HG03442 (cell line): ENCODE measurements at regions not wholly inside any gene's neighbourhood (a gene's known extent, or its start where the extent isn't known, plus 50 kb on each side); places are given as distances from the start of the nearest gene placed in this dataset.

Experiments used
- ATAC-seq: cut with Tn5 transposase; IDR thresholded peaks from one replicate; pipeline ENCODE4 v1.9.1; 2021; ENCODE audit warnings: mild to moderate bottlenecking, moderate library complexity; ENCODE audit not compliant: unreplicated experiment

GRCh38 chr11:114857281-114857680 is 179.0 kb downstream of the NXPE2 start:
- no peak for ATAC-seq

DNA sequence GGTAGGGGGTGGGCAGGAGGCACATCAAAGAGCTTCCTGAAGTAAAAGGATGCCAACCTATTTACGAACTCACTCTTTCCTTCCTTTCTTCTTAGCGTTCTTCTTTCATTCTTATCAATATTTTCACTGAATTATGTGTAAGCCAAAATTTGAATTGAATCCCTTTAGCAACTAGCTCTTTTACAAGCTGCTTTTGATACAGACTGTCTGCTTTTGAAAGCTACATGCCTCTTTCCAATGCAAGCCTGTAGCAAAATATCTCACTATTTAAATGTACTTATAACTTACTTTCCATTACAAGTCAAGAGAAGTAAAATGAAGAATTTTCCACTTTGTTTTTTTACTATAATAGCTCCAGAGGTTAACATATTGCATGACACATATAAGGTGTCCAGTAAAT is 186.6 kb downstream of the NXPE2 start:
- no peak for ATAC-seq

- no peak for ATAC-seq
Measured at GRCh38 chr11:114876234-114876633, 197.9 kb downstream of the NXPE2 start.

DNA sequence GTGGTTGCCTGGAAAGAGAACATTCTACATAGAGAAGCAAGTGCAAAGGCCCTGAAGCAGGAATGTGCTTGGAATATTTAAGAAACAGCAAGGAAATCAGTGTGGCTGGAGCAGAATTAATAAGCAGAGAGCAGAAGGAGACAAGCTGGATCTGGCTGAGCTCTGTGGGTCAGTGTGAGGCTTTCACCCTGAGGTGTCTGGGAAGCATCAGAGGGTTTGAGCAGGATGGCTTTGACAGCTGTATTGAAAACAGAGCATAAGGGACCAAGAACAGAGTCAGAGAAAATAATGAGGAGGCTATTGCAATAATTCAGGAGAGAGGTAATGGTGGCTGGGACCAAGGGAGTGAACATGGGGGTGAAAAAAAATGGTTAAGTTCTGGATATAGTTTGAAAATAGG is 199.6 kb downstream of the NXPE2 start:
- ATAC-seq, result no peak

GRCh38 chr11:114880442-114880841 is 202.1 kb downstream of the NXPE2 start:
- ATAC-seq, result no peak

DNA sequence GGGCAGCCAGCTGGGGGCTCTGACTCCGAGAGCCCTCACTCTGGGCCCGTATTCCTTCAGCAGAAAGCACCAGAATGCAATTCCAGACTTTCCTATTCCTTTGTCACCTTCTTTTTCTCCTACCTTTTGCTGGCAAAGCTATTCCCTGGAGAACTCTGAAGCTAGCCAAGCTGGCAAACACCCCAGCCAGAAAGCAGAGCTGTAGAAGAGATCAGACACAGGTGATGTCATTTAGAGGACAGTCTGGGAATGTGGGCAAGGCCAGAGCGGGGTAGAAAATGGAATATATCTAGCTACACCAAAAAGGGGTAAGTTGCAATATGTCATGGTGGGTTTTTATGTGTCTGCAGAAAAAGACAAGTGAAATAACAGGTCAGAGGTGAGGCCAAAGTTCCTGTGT is 205.1 kb downstream of the NXPE2 start:
- no peak for ATAC-seq

DNA sequence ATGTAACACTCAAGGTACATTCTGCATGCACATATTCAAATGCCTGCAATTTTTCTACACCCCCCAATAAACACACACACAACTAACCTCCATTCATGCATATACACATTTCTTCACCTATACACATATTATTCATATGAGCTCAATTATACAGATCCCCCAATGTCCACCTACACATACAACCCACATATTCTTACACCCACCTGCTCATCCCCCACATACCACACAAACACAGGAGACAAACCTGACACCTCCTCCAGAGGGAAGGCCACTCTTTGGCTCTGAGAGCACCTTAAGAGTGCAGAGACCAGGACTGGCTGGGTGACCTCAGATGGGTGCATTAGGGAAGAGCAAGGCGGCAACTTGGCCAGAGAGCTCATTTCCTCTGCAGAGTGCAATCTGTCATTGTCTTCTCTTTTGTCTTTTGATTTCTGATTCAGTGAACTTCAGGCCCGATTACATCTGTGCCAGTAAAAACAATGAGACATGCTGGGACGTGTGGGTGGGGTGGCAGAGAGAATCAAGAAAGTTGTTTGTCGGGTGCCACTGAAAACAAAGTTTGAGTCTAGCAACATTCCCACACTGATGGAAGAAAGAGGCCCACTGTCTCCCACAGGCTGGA is 208.4 kb downstream of the NXPE2 start:
- no peak for ATAC-seq

GRCh38 chr11:114889594-114890011 is 211.3 kb downstream of the NXPE2 start:
- no peak for ATAC-seq

DNA sequence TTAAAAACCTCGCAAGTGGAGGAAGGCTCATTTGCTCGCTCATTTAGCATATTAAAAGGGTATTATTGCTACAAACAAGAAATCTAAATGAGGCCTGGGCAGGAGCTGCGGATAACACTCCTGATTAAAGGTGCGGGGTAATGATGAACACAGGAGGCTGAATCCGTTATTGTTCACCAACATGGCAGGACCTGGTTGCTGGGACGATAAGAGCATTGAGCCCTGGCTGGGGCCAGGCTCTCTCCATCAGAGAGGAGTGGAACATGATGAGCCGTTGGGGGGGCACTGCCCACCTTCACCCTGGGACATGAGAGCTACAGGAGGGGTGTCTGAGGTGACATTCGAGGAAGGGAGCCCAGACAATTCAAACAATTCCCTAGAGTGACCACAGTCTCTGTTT is 211.7 kb downstream of the NXPE2 start:
- no peak for ATAC-seq

GRCh38 chr11:114891911-114892310 is 213.6 kb downstream of the NXPE2 start:
- ATAC-seq, result no peak

DNA sequence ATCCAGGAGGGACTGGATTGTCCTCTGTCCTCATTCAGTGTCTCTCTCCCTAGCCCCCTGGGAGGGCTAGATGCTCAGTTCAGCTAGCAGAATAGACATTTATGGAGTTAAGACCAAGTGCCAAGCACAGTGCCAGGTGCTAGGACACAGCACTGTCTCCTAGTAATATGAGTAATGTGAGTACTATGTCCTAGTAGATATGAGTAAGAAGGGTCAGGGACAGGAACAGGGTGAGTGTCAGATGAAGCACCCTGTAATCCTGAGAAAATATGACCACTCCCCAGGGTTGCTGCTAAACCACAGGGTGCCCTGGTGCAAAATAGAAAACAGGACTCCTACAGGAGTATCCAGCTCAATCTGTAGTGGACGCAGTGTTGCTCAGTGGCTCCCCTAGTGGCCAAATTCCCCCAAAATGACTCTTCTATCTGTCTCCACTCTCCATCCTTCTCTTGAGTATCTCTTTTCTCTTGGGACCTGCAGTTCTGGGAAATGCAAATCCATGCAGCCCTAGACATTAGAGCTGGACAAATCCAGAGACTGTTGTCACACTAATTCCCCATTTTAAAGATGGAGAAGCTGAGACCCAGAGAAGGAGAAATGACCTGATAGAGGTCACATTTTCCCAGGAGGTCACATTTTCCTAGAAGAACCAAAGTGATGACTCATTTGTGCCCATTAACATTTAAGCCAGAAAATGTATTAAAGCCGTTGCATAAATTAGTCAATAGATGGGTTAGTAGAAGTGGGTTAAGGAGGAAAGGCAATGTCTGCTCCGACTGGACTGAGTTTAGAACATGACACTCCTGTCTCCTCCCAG is 214.3 kb downstream of the NXPE2 start:
- no peak for ATAC-seq

DNA sequence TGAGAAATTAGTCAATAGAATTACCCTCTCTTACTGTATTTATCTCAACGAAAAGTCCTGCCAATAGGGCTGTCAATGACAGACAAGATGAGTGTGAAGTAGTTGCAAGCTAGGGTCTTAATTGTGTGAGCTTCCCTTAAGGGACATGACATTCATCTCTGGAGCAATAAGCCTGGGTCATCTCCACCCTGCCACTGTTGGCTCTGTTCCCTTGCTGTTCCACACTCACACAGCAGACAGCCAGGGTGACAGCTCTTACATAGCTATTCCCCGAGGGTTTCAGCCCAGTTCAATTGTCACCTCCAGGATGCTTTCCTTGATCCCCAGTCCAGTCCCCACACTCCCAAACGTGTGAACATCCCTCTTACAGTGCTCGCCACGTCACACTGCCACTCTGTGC is 215.0 kb downstream of the NXPE2 start:
- ATAC-seq, result no peak

DNA sequence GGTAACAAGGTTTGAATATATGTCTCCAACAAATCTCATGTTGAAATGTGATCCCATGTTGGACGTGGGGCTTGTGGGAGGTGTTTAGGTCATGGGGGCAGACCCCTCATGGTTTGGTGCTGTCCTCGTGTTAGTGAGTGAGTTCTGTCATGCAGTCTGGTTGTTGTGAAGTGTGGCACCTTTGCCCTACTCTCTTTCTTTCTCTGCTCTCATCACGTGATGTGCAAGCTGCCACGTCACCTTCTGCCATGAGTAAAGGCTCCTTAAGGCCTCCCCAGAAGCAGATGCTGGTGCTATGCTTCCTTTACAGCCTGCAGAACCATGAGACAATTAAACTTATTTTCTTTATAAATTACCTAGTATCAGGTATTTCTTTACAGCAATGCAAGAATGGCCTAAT is 218.3 kb downstream of the NXPE2 start:
- no peak for ATAC-seq

- ATAC-seq, result no peak
Measured at GRCh38 chr11:114909866-114910265, 231.5 kb downstream of the NXPE2 start.

- ATAC-seq, result peak; percentile 77
Measured at GRCh38 chr11:114912826-114913225, 234.5 kb downstream of the NXPE2 start.

- ATAC-seq, result no peak
Measured at GRCh38 chr11:114914231-114915005, 236.1 kb downstream of the NXPE2 start.

GRCh38 chr11:114915871-114916805 is 237.8 kb downstream of the NXPE2 start:
- no peak for ATAC-seq

DNA sequence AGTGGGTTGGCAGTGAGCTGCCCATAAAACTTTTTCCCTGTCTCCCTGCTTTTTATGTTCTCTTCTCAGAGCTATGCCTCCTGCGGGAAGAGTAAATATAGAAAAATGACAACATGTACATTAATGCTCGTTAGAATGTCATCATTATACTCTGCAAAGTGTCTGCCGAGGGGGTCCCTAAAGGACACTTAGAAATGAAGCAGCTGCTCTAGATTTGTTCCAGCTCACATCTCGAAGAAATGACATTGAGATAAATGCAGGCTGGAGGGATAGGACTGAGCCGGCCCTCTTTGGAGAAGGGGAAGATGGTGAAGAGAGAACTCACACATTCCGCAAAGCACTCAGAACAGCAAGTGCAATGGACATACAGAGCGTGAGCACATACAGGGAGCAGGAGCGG is 240.0 kb downstream of the NXPE2 start:
- no peak for ATAC-seq

DNA sequence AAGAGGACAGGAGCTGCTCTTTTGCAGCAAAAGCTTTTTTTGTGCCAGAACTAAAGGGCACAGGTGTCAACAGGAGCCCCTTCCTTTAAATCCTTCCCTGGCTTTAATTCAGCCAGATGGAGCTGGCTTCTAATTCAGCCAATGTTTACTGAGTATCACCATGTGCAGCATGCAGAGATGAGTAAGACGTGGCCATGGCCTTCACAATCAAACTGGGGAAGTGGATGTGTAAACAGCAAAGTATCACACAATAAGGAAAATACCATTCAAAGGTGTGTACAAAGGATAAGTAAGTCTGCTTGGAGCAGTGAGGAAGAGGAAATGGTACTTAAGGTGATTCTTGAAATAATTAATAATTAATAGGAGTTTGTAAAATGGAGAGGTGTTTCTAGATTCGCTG is 243.4 kb downstream of the NXPE2 start:
- ATAC-seq, result no peak

DNA sequence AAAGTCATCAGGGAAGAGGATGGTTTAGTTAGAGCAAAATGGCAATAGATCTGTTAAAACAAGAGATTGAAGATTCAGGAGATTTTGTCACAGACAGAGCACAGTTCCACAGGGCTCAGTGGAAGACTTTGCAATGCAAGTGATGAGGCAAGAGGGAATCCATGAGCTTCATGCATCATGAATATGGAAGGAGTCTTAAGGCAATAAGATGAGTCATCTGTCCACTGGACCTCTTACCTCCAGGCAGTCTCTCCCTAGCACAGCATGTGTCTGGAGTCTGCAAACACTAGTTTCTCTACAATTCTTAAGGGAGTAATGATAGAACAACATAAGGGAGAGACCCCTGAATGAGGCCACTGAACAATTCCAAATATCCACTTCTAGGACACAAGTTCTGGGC is 245.7 kb downstream of the NXPE2 start:
- ATAC-seq, result no peak

DNA sequence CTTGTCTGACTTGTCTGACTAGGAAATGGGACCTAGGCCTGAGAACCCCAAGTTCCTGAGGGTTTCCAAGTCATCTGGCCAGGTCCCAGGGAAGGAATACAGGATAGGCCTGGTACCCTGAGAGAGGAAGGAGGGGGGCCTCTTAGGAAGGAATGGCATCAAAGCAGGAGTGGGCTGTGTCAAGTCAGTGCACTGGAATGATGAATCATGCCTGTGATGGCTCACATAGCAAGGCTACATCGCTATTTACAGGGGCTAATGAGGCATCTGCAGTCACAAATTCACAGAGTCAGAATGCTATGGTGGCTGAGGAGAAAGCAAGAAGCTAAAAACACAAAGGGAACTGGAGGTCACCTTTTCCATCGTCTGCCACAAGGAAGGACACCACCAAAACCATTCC is 247.3 kb downstream of the NXPE2 start:
- ATAC-seq, result no peak
